ENCODE measurements at regions not wholly inside any gene's neighbourhood (a gene's known extent, or its start where the extent isn't known, plus 50 kb on each side); places are given as distances from the start of the nearest gene placed in this dataset.
"Not testable (repeated sequence)": the region's sequence is repeated elsewhere in the genome, so short reads cannot be mapped to it uniquely, and the experiment has no call there.

DNA sequence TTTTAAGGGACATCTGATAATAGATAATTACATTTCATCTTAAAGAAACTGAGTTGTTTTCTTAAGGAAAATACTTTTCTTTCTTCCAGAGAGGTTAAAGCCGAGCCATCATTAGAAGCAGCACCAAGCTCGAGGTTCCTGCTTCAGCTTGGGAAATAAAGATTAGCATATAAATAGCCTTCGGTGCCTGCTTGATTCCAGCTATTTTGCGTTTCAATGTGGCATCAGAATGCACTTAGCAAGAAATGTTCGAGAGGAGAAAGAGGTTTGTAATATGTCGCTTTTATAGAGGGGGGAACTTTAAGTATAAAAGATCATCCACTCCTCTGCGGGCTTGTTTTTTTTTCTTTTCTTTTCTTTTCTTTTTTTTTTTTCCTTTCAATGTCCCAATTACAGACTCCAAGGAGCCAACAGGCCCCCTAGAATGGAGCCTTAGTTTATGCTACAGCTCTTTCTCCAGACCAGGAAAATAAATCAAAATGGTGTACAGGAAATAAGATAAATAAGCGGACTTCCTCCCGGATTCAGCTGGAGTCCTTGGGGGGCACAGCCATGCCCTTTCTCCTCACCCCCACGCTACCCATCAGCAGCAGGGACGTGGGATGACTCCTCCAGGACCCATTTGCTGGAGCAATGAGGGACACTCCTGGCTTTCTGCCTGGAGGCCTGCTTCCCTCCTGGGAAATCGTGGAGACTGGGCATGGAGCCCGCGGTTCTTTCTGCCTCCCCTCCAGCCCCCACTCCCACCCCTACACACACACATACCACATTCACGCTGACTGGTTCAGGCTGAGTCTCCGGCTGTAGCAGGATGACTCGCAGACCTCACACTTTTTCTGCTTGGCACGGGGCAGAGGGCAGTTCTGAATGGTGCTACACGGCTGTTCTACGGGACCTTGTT lies 131.6 kb downstream of the RRAGC start:
- TF ChIP-seq, protein P1, sequence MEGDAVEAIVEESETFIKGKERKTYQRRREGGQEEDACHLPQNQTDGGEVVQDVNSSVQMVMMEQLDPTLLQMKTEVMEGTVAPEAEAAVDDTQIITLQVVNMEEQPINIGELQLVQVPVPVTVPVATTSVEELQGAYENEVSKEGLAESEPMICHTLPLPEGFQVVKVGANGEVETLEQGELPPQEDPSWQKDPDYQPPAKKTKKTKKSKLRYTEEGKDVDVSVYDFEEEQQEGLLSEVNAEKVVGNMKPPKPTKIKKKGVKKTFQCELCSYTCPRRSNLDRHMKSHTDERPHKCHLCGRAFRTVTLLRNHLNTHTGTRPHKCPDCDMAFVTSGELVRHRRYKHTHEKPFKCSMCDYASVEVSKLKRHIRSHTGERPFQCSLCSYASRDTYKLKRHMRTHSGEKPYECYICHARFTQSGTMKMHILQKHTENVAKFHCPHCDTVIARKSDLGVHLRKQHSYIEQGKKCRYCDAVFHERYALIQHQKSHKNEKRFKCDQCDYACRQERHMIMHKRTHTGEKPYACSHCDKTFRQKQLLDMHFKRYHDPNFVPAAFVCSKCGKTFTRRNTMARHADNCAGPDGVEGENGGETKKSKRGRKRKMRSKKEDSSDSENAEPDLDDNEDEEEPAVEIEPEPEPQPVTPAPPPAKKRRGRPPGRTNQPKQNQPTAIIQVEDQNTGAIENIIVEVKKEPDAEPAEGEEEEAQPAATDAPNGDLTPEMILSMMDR (IDR thresholded peaks at IDR 0.05; ENCODE audit: insufficient read depth, missing control alignments) = no peak
- FAIRE-seq (no peak), DNase-seq (ENCODE audit: insufficient read length, low spot score) (no peak)

DNA sequence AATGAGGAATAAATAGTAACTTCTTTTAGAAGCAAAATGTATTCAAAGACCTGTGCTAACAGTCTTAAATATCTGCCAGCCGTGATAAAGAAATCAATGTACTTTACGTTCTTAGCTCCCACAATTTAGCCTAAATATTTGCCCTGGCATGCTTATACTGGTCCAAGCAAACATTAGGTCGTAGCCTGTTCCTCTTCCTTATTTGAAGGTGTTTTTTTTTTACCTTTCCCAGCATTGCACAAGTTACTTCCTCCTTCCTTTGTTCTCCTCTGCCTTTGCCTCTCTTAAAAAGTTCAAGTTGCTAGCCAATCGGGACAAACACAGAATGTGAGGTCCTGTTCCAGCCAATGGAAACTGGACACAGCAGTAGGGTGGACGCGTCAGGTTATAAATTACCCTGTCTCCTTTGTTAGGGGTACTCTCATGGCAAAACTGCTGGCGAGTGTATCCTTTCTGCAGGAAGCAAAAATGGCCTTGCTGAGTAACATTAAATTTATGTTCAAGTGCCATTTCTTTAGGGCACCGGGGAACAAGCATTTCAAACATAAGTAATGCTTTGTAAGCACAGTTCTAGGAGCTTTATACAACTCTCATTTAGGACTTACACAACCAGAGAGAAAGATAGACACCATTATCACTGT lies 134.1 kb downstream of the RRAGC start:
- not testable (repeated sequence) for FAIRE-seq; DNase-seq (ENCODE audit: insufficient read length, low spot score)

- FAIRE-seq (no peak), DNase-seq (ENCODE audit: insufficient read length, low spot score) (no peak)
- TF ChIP-seq, protein P1 (IDR thresholded peaks at IDR 0.05; ENCODE audit: insufficient read depth, missing control alignments) = no peak
Observed at GRCh38 chr1:38724160-38725131, 135.1 kb downstream of the RRAGC start.

DNA sequence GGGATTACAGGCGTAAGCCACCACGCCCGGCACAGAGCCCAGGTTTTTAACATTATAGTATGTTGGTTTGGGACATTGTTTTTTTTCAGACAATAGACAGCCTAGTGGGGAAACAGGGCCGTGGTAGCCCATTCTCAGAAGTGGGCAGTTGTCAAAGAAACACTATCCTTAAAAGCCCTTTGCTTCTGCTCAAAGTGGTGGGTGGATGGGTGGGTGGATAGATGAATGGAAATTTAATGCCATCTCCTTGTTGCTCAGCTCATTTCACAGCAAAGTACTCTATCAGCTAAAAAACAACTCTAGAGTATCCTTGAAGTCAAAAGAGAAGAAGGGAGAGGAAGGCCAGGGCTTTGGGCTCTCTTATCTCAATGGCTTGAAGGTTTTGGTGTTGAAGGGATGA lies 137.8 kb downstream of the RRAGC start:
- DNase-seq (ENCODE audit: insufficient read length, low spot score) (no peak), FAIRE-seq (no peak)
- TF ChIP-seq, protein P1 (IDR thresholded peaks at IDR 0.05; ENCODE audit: insufficient read depth, missing control alignments) = no peak

DNA sequence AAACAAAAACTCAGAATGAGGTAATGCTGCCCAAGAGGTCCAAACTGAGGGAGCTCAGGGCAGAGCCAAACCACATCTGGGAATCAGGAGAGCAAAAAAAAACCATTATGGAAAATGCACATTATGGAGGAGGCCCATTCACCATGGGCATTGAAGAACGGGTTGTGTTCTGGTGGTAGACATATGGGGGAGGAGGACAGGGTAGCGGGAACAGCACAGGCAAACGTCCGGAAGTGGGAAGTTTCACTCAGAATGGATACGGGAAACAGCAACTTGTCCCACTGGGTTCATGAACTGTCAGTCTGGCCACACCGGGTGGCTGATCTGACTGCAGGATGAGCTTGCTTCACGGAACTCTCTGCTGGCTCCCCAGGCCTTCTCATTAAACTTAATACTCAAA lies 139.7 kb downstream of the RRAGC start:
- TF ChIP-seq, protein P1 (IDR thresholded peaks at IDR 0.05; ENCODE audit: insufficient read depth, missing control alignments) = no peak
- DNase-seq (ENCODE audit: insufficient read length, low spot score) = no peak
- no peak for FAIRE-seq

GRCh38 chr1:38718031-38718430 lies 141.5 kb downstream of the RRAGC start:
- no peak for FAIRE-seq
- no peak for DNase-seq (ENCODE audit: insufficient read length, low spot score)
- TF ChIP-seq, protein P1 (IDR thresholded peaks at IDR 0.05; ENCODE audit: insufficient read depth, missing control alignments) = no peak

- FAIRE-seq = no peak
- TF ChIP-seq, protein P1 (IDR thresholded peaks at IDR 0.05; ENCODE audit: insufficient read depth, missing control alignments) = no peak
- DNase-seq (ENCODE audit: insufficient read length, low spot score) = no peak
Observed at GRCh38 chr1:38716229-38716628, 143.3 kb downstream of the RRAGC start.

Measured in D721Med (cell line).